Smooth muscle cell (in vitro differentiated cells): ENCODE measurements at regions not wholly inside any gene's neighbourhood (a gene's known extent, or its start where the extent isn't known, plus 50 kb on each side); places are given as distances from the start of the nearest gene placed in this dataset.

Experiments used
- DNase-seq: peaks from one replicate; lab custom pipeline; 2025; ENCODE audit not compliant: unreplicated experiment; lab: John Stamatoyannopoulos, UW
- H2AFZ ChIP-seq: fragments of 200-600 bp; sonication (generic); 2 replicates; pipeline ENCODE4 v1.6.0; 2016; ENCODE audit warnings: antibody characterized with exemption, low read depth, mild to moderate bottlenecking
- H3F3A ChIP-seq: fragments of 200-600 bp; sonication (generic); 2 replicates; pipeline ENCODE4 v1.6.0; 2017; ENCODE audit warnings: antibody characterized with exemption, low read depth
- H3K27ac ChIP-seq: fragments of 200-600 bp; sonication (generic); 2 replicates; pipeline ENCODE4 v1.5.1; 2016; ENCODE audit warnings: low read depth, mild to moderate bottlenecking
- H3K27me3 ChIP-seq: fragments of 200-600 bp; sonication (generic); 2 replicates; pipeline ENCODE4 v1.6.1; 2016; ENCODE audit warnings: low read depth, mild to moderate bottlenecking
- H3K36me3 ChIP-seq: fragments of 200-600 bp; sonication (generic); 2 replicates; pipeline ENCODE4 v1.5.1; 2016; ENCODE audit warnings: low read depth
- H3K4me1 ChIP-seq: fragments of 200-600 bp; sonication (generic); 2 replicates; pipeline ENCODE4 v1.5.1; 2016; ENCODE audit warnings: low read depth
- H3K4me2 ChIP-seq: fragments of 200-600 bp; sonication (generic); 2 replicates; pipeline ENCODE4 v1.6.0; 2016; ENCODE audit warnings: mild to moderate bottlenecking
- H3K4me3 ChIP-seq: fragments of 200-600 bp; sonication (generic); 2 replicates; pipeline ENCODE4 v1.5.1; 2016; ENCODE audit warnings: mild to moderate bottlenecking
- H3K79me2 ChIP-seq: fragments of 200-600 bp; sonication (generic); 2 replicates; pipeline ENCODE4 v1.6.0; 2016; ENCODE audit warnings: low read depth, mild to moderate bottlenecking
- H3K9ac ChIP-seq: fragments of 200-600 bp; sonication (generic); 2 replicates; pipeline ENCODE4 v1.6.0; 2016; ENCODE audit warnings: low read depth
- H3K9me3 ChIP-seq: fragments of 200-600 bp; sonication (generic); replicated peaks from 2 replicates; pipeline ENCODE4 v1.5.1; 2016; ENCODE audit warnings: low read depth
- H4K20me1 ChIP-seq: fragments of 200-600 bp; sonication (generic); 2 replicates; pipeline ENCODE4 v1.6.0; 2016; ENCODE audit warnings: low read depth
- CTCF ChIP-seq: fragments of 200-600 bp; sonication (generic); IDR thresholded peaks from 2 replicates; pipeline ENCODE4 v1.5.1; 2017; ENCODE audit warnings: borderline replicate concordance, mild to moderate bottlenecking, antibody characterized with exemption; ENCODE audit not compliant: insufficient read depth, poor library complexity, severe bottlenecking
- WGBS: methylation state at CpG from one replicate; pipeline ENCODE4 v1.1.7; 2016; ENCODE audit warnings: low lambda C conversion rate; 5-methylcytosine and 5-hydroxymethylcytosine counted together

GRCh38 chr10:107829161-107829560 is 664.7 kb upstream of the SORCS1 start:
- Histone ChIP-seq H3K4me3 (no peak overlapping the region), H3K9me3 (no peaks in the 10 kb centered on the region), H3K27ac (no peak overlapping the region), H3K9ac (no peak overlapping the region), H3K4me1 (peaks cover 7% of the 10 kb centered on the region), H3K27me3 (no peaks in the 10 kb centered on the region), H2AFZ (no peak overlapping the region), H3F3A (no peaks in the 10 kb centered on the region), H3K79me2 (no peaks in the 10 kb centered on the region), H3K4me2 (no peak overlapping the region), H3K36me3 (no peaks in the 10 kb centered on the region), H4K20me1 (no peaks in the 10 kb centered on the region)
- DNase-seq, result no peak
- no peak for TF ChIP-seq CTCF
- WGBS, result 87% methylated on average over 3 of the region's 3 CpGs

- H3K79me2 ChIP-seq, result no peaks in the 10 kb centered on the region
- no peaks in the 10 kb centered on the region for H4K20me1 ChIP-seq
- H3K9me3 ChIP-seq, result no peaks in the 10 kb centered on the region
- H3K4me3 ChIP-seq, result no peak overlapping the region
- H3K4me2 ChIP-seq, result no peak overlapping the region
- no peak overlapping the region for H3K9ac ChIP-seq
- no peaks in the 10 kb centered on the region for H3K36me3 ChIP-seq
- H3K27ac ChIP-seq, result no peak overlapping the region
- no peak for TF ChIP-seq CTCF
- peaks cover 7% of the 10 kb centered on the region for H3K4me1 ChIP-seq
- no peaks in the 10 kb centered on the region for H3K27me3 ChIP-seq
- no peaks in the 10 kb centered on the region for H3F3A ChIP-seq
- 86% methylated on average over 4 of the region's 4 CpGs for WGBS
- DNase-seq, result no peak
- no peak overlapping the region for H2AFZ ChIP-seq
These were observed 661.7 kb upstream of the SORCS1 start for GRCh38 chr10:107826171-107826570.

GRCh38 chr10:107814865-107815487 is 650.5 kb upstream of the SORCS1 start:
- Histone ChIP-seq H3K4me1 (no peaks in the 10 kb centered on the region), H4K20me1 (no peaks in the 10 kb centered on the region), H3F3A (no peaks in the 10 kb centered on the region), H3K27me3 (no peaks in the 10 kb centered on the region), H3K36me3 (no peaks in the 10 kb centered on the region), H3K9me3 (no peaks in the 10 kb centered on the region), H3K4me2 (no peak overlapping the region), H2AFZ (no peak overlapping the region), H3K79me2 (no peaks in the 10 kb centered on the region), H3K4me3 (no peak overlapping the region), H3K27ac (no peak overlapping the region), H3K9ac (no peak overlapping the region)
- no peak for DNase-seq
- peak; percentile 60 for TF ChIP-seq CTCF
- WGBS, result 58% methylated on average over 6 of the region's 6 CpGs
